NCI-H2107 treated with DMSO at 0.1 percent for 48 hours (cell line): ENCODE measurements at regions not wholly inside any gene's neighbourhood (a gene's known extent, or its start where the extent isn't known, plus 50 kb on each side); places are given as distances from the start of the nearest gene placed in this dataset.
"Not testable (repeated sequence)": the region's sequence is repeated elsewhere in the genome, so short reads cannot be mapped to it uniquely, and the experiment has no call there.

Experiments
- DNase-seq: peaks from one replicate; lab custom pipeline; 2025; ENCODE audit not compliant: unreplicated experiment; lab: John Stamatoyannopoulos, UW

DNA sequence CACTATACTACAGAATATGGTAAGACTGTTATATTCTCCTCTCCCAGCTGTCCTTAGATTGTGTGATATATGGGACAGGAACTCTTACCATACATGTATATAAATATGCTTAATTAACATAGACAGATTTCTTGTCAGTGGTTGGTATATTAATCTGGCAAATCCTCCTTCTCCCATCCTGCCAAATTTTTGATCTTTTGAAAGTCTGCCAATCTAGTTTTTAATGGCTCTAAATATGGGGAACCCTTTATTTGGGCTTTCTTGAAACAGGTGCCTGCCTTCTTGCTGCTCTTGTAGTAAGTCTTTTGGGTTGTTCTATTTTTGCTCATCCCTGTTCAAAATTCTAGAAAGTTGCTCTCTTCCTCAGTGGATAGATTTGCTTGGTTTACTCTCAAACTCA, 63.5 kb downstream of the SPATA31D1 start:
- DNase-seq: no peak

DNA sequence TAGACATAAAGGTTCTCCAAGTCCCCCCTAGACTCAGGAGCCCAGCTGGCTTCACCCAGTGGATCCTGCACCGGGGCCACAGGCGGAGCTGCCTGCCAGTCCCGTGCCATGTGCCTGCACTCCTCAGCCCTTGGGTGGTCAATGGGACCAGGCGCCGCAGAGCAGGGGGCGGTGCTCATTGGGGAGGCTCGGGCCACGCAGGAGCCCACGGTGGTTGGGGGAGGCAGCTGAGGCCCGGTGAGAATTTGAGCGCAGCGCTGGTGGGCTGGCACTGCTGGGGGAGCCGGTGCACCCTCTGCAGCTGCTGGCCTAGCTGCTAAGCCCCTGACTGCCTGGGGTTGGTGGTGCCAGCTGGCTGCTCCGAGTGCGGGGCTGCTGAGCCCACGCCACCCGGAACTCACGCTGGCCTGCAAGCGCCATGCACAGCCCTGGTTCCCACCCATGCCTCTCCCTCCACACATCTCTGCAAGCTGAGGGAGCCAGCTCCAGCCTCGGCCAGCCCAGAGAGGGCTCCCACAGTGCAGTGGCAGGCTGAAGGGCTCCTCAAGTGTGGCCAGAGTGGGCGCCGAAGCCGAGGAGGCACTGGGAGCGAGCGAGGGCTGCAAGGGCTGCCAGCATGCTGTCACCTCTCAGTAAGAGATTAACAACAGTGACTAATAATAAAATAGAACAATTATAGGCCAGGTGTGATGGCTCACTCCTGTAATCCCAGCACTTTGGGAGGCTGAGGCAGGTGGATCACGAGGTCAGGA, 65.9 kb downstream of the SPATA31D1 start:
- DNase-seq: no peak

DNA sequence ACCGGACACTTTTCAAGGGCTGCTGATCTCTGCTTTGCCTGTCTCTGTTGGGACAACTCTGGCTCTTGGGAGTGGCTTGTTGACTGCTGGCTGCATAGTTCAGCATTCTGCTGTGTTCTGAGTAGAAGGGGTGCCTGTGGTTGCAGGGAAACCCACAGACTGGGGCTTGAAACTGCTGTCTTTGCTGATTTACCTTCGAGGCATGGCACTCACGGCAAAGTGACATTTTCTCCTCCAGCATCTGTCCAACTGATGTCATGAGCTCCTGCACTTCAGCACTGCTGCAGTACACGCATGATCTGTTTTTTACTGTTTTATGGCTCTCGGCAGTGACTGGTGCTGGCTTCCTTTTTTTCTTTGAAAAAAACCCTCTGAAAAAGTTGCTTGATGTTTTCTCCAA, 69.2 kb downstream of the SPATA31D1 start:
- no peak for DNase-seq

DNA sequence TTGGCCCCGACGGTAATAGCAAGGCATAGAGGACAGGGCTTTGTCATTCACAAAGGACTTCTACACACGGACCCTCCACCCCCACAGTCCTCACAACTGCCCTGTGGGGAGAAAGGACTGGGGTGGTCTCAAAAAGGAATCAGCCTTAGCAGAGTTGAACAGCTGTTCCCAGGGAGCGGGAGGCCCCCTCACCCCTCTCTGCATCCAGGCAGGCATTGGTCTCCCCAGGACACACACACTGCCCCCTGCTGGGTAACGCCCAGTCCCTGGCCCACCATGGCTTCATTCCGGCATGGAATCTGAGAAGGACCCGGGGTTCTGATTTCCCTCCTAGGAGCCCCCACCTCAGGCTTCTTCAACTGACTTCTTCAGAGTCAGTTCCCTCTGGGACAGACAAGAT, 73.2 kb downstream of the SPATA31D1 start:
- not testable (repeated sequence) for DNase-seq

DNA sequence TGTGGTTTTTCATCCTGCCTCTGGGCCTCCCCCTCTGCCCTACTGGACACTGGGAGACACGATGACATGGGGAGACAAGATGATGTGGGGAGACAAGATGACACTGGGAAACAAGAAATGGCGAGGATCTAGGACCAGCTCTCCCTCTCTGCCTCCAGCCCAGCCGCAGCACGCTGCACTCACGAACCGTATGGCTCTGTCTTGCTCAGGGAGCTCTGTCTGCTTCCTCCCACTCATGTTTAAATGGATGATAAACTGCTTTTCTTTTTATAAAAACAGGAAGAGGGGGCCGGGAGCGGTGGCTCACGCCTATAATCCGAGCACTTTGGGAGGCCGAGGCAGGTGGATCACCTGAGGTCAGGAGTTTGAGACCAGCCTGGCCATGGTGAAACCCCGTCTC, 73.7 kb downstream of the SPATA31D1 start:
- DNase-seq: no peak

DNA sequence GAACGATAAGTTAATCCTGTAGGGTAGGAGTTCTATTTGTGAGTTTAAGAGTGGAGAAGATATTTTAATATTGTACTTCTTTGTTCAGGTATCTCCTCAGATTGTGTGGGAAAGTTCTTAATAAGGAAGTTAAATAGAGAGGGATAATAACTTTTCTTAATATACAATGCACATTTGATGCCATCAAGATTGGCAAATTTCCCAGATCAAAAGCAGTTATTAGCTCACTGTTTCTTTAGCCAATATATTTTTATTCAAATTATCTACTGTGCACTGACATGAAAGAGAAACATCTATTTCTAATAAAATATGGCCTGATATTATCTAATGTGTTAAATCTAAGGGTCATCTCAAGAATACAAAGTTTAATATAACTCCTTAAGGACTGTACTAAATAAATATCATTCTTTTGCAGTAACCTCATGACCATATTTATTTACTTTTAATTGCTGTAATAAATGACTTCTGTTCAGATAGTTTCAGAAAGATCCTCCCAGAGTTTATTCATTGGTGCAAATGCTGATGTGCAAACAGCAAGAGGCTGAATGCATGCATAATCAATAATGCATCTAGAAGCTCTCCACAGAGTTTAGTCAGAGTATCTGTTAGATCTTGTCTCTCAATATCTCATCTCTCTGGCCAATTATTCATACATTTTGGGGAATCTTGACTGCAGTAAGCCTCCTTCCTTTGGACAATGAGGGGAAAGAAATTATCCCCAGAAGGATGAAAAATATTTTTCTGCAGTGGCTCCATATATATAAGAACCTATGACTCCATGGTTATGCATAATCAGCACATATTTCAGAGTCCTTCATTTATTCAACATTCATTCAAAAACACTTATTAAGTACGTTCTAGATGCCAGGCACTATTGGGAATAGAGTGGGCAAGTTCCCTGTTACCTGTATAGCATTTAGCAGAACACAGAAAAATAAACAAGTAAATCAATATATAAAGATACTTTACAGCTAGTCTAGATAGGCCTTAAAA, 85.3 kb downstream of the SPATA31D1 start:
- no peak for DNase-seq

DNA sequence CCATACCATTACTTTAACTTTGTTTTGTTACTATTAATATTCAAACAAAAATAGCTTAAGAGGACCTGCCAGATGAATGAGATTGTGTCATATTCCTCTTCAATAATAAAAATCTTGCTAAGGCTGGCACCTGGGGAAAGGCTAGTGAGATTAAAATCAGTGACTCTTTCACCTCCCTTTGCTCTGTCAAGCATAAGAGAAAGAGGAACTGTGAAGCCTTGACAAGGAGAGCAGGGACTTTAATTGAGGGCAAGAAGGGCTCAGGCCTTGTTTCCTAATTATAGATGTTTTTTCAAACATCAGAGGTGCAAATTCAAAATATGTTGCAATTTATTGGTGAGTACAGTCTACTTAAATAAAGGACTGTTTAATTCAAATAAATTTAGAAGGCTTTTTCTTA, 91.7 kb downstream of the SPATA31D1 start:
- DNase-seq: no peak

DNA sequence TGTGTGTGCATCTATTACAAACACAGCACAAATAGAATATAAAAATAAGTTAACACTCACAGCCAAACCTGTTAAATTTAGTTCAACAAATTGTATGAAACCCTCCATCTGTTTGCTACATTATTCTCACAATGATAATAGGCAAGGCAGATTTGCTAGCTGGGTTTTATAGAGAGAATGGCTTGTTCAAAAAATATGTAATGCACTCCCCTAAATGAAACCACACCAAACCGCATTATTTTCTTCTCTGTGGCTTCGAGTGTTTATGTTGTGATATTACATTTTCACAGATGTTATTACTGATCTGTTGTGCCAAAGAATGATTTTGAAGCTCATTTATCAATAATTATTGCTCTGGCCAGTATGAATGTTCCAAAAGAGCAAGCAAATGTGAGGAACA, 92.9 kb downstream of the SPATA31D1 start:
- DNase-seq: no peak

DNA sequence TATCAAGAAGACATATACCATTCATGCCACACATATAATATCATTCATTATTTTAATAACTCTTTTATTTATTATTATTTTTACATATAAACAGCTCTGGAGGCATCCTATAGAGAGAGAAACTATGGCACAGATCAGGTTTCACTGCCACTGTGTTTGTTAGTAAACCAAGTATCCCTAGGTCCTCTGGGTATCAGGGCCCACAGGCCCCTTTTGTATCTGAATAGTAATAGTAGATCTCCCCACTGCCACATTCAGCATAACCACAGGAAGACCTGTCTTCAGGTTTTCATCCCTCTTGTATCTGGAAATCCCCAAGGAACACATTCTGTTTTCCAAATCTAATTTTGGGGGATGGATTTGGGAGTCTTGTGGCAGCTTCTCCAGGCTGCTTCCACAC, 94.0 kb downstream of the SPATA31D1 start:
- DNase-seq: no peak

DNA sequence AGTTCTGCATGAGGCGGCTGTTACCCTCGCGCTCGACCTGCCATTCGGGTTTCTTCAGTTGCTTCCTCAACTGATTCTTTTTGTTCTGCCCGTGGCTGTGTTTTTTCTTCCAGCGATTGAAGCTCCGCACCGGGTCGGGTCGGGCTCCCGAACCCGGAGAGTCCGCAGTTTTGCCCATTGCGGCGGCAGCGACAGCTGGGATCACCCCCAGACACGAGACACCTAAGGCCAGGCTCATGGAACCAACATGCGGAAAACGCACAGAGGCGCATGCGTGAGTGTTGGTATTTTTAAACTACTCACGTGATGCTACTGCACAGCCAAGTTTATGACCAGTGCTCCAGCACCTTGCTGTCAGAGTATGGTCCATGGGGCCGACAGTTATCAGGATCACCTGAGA, 100.0 kb downstream of the SPATA31D1 start:
- DNase-seq: no peak

DNA sequence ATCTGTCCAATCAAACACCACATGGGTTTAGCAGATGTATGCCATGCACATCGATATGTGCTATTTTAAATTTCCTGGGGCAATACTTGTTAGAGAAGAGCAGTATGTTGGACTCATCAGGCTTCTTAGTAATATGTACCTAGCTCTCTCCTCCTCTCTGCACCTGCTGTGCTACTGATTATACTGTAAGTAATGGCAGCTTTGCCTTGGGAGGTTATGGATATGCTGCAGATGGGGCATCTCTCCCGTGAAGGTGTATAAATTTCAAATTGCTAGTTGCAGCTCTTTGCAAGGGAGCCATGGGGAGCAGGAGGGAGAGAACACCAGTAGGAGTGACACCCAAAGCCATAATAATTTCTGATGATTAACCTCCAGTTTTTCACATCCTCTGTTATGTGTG, 101.5 kb downstream of the SPATA31D1 start:
- DNase-seq: no peak

DNA sequence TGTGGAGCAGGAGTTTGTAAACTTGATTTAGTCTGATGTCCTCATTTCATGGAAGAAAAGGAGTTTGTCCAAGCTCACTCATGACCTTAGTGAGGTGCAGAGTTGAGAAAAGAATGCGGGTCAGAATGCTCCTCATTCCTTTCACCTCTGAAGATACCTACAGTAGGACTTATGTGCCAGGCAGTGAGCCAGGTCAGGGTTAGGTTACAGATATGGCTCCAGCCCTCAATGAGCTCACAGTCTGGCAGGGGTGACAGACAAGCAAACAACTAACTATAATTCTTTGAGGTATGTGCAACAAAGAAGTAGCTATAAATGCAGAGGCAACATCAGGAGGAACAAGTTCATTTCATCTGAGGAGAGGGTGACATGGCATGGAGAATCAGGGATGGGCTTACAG, 102.5 kb downstream of the SPATA31D1 start:
- no peak for DNase-seq

DNA sequence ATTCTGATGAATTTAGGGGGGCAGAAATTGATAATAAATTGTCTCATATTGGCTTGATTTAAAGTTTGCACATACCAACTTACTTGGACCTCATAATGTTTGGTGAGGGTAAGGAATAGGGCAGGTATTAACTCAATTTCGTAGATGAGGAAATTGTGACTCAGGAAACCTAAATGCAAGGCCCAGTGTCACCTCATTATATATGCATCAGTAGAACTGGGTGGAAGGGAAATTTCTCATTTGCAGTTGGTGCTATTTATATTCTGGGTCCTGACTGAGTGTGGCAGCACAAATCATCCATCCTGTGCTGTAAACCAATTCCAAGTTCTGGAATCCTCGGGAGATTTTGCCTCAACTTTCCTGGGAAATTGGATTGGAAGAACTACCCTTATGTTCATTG, 103.0 kb downstream of the SPATA31D1 start:
- DNase-seq: no peak

DNA sequence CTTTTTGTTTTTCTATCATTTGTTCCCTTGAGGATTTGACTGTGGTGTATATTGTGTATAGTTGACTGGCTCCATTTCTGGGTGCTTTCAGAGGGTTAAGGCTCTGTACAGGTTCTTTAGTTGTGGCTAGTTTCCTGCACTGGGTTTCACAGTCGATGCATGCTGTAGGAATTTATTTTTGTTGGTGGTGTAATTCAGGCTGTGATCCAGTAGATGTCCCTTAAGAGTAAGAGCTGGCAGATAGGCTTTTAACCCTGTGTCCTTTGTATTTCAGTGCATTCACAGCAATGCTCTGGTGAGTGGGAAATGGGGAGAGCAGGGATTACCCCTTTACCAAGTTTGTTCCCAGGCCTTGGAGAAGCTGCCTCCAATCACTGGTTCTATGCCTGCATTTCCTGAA, 112.9 kb downstream of the SPATA31D1 start:
- DNase-seq: no peak

DNA sequence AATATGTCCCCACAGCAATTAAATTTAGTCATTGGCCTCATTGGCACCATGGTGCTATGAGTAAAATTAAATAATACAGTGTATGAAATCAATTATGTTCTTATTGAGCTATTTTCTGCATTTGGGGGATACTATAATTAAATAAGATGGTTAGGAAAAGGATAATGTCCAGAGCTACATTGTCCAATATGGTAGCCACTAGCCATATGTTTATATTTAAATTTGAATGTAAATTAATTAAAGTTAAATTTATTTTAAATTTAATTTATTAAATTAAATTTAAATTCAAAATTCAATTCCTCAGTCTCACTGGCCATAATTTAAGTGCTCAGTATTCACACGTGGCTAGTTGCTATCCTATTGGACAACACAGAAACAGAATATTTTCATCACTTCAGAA, 115.7 kb downstream of the SPATA31D1 start:
- DNase-seq: no peak

DNA sequence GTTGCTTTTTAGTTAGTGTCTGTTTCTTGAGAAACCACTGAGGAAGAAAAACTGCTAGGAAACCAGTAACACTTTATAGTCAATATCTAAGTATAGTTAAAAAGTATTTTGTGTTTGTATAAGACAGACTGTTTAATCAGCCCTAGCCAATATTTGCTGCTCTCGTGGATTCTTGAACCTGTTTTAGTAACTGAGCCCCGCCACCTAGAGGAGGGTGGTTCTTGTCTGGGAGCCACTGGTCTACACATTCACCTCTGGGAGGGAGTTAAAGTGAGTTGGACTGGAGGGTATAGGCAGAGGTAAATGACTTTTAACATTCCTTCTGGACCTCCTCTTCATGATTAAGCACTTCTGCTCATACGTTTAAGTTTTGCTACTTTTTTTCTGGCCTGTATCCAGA, 117.2 kb downstream of the SPATA31D1 start:
- DNase-seq: no peak

DNA sequence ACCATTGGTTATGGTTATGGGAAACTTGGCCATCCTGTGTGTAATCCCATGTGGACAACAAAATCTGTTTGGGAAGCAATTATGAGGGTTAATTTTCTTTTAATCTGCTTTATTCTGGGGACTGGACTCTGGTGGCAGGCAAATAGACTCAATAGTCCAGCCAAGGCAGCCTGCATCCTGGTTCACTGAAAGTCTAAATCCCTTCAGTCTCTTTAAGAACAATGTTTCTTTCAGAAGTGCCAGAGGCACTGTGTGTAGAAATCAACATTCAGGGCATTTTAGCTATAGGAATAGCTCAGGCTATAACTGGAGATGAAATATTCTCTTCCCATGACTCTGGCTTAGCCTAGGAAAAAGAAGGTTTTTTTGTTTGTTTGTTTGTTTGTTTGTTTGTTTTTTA, 118.0 kb downstream of the SPATA31D1 start:
- no peak for DNase-seq

DNA sequence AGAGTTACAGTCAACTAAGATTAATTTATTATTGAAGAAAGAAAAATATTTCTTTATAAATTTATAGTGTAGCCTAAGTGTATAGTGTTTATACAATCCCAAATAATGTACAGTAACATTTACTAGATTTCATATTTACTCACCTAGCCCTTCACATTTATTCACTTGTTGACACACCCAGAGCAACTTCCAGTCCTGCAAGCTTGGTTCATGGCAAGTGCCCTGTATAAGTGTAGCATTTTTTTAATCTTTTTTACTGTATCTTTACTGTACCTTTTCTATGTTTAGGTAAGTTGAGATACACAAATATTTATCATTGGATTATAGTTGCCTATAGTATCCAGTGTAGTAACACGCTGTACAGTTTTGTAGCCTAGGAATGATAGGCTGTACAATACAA, 119.9 kb downstream of the SPATA31D1 start:
- no peak for DNase-seq

DNA sequence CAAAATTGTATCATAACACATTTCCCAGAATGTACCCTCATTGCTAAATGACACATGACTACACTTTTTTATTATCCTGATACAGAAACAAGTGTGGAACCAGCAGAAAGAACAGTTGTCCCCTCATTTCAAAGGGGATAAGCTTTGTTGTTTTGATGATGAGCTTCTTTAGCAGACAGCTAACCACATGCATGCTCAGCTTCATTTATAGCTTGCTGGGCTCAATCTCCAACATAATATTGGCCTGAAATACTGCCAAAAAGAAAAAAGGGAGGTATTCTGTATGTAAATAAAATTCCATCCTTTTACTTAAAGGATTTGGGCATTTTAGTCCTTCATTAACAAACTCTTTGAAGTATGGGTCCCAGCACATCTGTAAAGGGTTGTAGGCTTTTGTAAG, 120.4 kb downstream of the SPATA31D1 start:
- no peak for DNase-seq

DNA sequence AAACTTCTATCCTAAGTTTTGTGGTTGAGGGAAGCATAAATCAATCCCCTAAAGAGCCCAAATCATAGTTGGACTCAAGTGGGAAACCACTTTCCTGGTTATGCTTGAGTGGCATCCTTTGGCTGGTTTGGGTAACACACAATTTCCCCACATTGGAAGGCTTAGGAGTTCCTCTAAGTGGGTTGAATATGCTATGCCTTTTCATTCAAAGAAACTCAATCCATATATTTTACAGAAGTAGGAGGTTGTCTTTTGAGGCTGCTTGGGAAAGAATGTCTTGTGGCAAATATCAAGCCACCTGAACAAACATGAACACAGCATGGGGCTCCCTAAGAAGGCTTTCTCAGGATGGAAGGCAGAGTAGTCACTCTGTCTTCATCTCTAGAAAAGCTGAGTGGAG, 121.1 kb downstream of the SPATA31D1 start:
- DNase-seq: no peak

DNA sequence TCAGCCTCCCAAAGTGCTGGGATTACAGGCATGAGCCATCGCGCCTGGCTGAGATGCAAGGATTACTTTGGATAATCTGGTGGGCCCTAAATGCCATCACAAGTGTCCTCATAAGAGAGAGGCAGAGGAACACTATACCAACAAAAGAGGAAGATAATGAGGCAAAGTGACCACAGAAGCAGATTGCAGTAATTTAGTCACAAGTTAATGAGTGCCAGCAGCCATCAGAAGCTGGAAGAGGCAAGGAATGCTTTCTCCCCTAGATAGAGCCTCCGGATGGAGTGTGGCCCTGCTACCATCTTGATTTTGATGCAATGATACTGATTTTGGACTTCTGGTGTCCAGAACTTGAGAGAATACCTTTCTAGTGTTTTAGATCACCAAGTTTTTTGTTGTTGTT, 122.3 kb downstream of the SPATA31D1 start:
- DNase-seq: no peak

DNA sequence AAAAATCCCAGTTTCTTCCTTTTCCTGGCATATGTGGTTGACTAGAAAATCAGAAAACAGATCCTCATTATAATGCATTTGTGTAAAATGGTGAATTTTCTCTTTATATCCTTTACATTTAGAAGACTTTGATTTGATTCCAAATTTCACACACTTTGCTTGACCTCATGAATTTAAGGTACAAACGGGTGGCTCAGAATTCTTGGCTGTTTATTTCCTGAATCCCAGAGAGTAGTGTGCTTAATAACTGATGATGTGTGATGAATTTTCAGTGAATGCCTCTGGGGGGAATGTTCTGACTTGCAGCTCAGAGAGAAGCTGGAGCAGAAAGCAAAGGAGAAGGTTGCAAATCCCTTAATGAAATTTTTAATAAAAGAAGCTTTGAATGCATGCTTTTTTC, 126.8 kb downstream of the SPATA31D1 start:
- no peak for DNase-seq
